ENCODE measurements at regions not wholly inside any gene's neighbourhood (a gene's known extent, or its start where the extent isn't known, plus 50 kb on each side); places are given as distances from the start of the nearest gene placed in this dataset.

- ATAC-seq (no peak), DNase-seq (ENCODE audit: missing footprints) (no peak)
- intact Hi-C loops (cut with DNase I), result no loop called here
Observed at GRCh38 chr4:165606465-165607205, 227.8 kb downstream of the CPE start.

- intact Hi-C loops (cut with DNase I), result no loop called here
- ATAC-seq, result no peak
- DNase-seq (ENCODE audit: missing footprints), result no peak
Observed at GRCh38 chr4:165609653-165610052, 230.8 kb downstream of the CPE start.

- DNase-seq (ENCODE audit: missing footprints), result no peak
- intact Hi-C loops (cut with DNase I), result no loop called here
- ATAC-seq, result no peak
Observed at GRCh38 chr4:165610679-165611437, 232.1 kb downstream of the CPE start.

- intact Hi-C loops (cut with DNase I), result no loop called here
- no peak for ATAC-seq
Observed at GRCh38 chr4:165612936-165613335, 234.1 kb downstream of the CPE start.

GRCh38 chr4:165613581-165613980 lies 234.8 kb downstream of the CPE start:
- intact Hi-C loops (cut with DNase I), result no loop called here
- no peak for ATAC-seq
- no peak for DNase-seq (ENCODE audit: missing footprints)

More at GRCh38 chr4:165612936-165613335, 234.1 kb downstream of the CPE start:
- no peak for DNase-seq (ENCODE audit: missing footprints)

GRCh38 chr4:165620913-165621312 lies 242.1 kb downstream of the CPE start:
- intact Hi-C loops (cut with DNase I), result loop anchor here (10.0 kb wide), 1 partner anchor 254 kb away; the partner anchor contains the start of gene TLL1
- ATAC-seq (no peak), DNase-seq (ENCODE audit: missing footprints) (no peak)

- intact Hi-C loops (cut with DNase I), result loop anchor here (10.0 kb wide), 1 partner anchor 253 kb away; the partner anchor contains the start of gene TLL1
- ATAC-seq (no peak), DNase-seq (ENCODE audit: missing footprints) (no peak)
Observed at GRCh38 chr4:165621983-165622382, 243.2 kb downstream of the CPE start.

- no peak for DNase-seq (ENCODE audit: missing footprints)
- intact Hi-C loops (cut with DNase I), result loop anchor here (10.0 kb wide), 1 partner anchor 250 kb away; the partner anchor contains the start of gene TLL1
- no peak for ATAC-seq
Observed at GRCh38 chr4:165625281-165625680, 246.5 kb downstream of the CPE start.

- intact Hi-C loops (cut with DNase I), result loop anchor here (10.0 kb wide), 1 partner anchor 248 kb away; the partner anchor contains the start of gene TLL1
- DNase-seq (ENCODE audit: missing footprints) (no peak), ATAC-seq (no peak)
Observed at GRCh38 chr4:165626316-165626715, 246.7 kb upstream of the TLL1 start.

GRCh38 chr4:165627128-165627527 lies 245.9 kb upstream of the TLL1 start:
- intact Hi-C loops (cut with DNase I), result loop anchor here (10.0 kb wide), 1 partner anchor 248 kb away; the partner anchor contains the start of gene TLL1
- ATAC-seq, result no peak

GRCh38 chr4:165627548-165627947 lies 245.5 kb upstream of the TLL1 start:
- ATAC-seq, result no peak
- intact Hi-C loops (cut with DNase I), result loop anchor here (10.0 kb wide), 1 partner anchor 247 kb away; the partner anchor contains the start of gene TLL1
- DNase-seq (ENCODE audit: missing footprints), result no peak

More at GRCh38 chr4:165627128-165627527, 245.9 kb upstream of the TLL1 start:
- no peak for DNase-seq (ENCODE audit: missing footprints)

GRCh38 chr4:165628572-165628971 lies 244.5 kb upstream of the TLL1 start:
- ATAC-seq, result no peak
- intact Hi-C loops (cut with DNase I), result loop anchor here (10.0 kb wide), 1 partner anchor 246 kb away; the partner anchor contains the start of gene TLL1
- no peak for DNase-seq (ENCODE audit: missing footprints)

- ATAC-seq (no peak), DNase-seq (ENCODE audit: missing footprints) (no peak)
- intact Hi-C loops (cut with DNase I), result no loop called here
Observed at GRCh38 chr4:165630671-165631070, 242.4 kb upstream of the TLL1 start.

GRCh38 chr4:165631208-165631894 lies 241.7 kb upstream of the TLL1 start:
- ATAC-seq (peak; percentile 81), DNase-seq (ENCODE audit: missing footprints) (no peak)
- intact Hi-C loops (cut with DNase I), result no loop called here

GRCh38 chr4:165631912-165632311 lies 241.1 kb upstream of the TLL1 start:
- ATAC-seq, result peak; percentile 70
- no peak for DNase-seq (ENCODE audit: missing footprints)
- intact Hi-C loops (cut with DNase I), result no loop called here

- ATAC-seq (no peak), DNase-seq (ENCODE audit: missing footprints) (no peak)
- intact Hi-C loops (cut with DNase I), result no loop called here
Observed at GRCh38 chr4:165634766-165635165, 238.3 kb upstream of the TLL1 start.

GRCh38 chr4:165635381-165635780 lies 237.7 kb upstream of the TLL1 start:
- no peak for DNase-seq (ENCODE audit: missing footprints)
- intact Hi-C loops (cut with DNase I), result no loop called here
- ATAC-seq, result no peak

GRCh38 chr4:165635951-165636350 lies 237.1 kb upstream of the TLL1 start:
- no peak for DNase-seq (ENCODE audit: missing footprints)
- intact Hi-C loops (cut with DNase I), result no loop called here
- ATAC-seq, result no peak

- DNase-seq (ENCODE audit: missing footprints), result no peak
- ATAC-seq, result no peak
- intact Hi-C loops (cut with DNase I), result no loop called here
Observed at GRCh38 chr4:165651901-165652300, 221.1 kb upstream of the TLL1 start.

Measured in Right ventricle myocardium inferior (tissue), 1 donor.